ENCODE measurements at regions not wholly inside any gene's neighbourhood (a gene's known extent, or its start where the extent isn't known, plus 50 kb on each side); places are given as distances from the start of the nearest gene placed in this dataset.

DNA sequence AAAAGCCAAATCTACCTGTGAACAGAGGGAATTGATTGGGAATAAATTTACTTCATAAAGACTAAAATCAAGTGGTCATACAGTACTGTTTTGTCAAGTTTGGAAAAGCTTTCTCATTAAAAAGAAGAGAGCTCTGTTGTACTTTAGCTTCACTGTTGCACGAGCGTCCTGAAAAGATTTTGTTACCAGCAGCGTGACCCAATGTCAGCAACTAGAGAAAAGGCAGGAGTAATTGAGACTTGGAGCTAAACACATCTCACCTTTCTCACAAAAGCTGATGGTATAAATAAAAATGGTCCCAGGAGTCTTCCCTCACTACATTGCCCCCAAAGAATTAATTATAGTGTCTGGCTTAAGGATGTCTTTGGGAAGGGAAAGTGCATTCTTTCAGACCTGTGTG is 613.7 kb downstream of the OLFM4 start:
- H3K27me3 ChIP-seq (ENCODE audit: control insufficient read depth, insufficient read depth, low read length): no peaks in the 10 kb centered on the region
- H3K27ac ChIP-seq (ENCODE audit: low read depth, low read length): no peak overlapping the region
- no peak overlapping the region for H3K4me3 ChIP-seq (ENCODE audit: low read depth, low read length)
- H3K9ac ChIP-seq (ENCODE audit: low read length): no peak overlapping the region
- no peaks in the 10 kb centered on the region for H3K9me3 ChIP-seq (ENCODE audit: control insufficient read depth, insufficient read depth, low read depth, low read length)
- H3K4me1 ChIP-seq (ENCODE audit: control insufficient read depth, insufficient read depth, low read length): no peaks in the 10 kb centered on the region
- no peaks in the 10 kb centered on the region for H3K36me3 ChIP-seq (ENCODE audit: control insufficient read depth, insufficient read depth, low read length)

- H3K9ac ChIP-seq (ENCODE audit: low read length): no peak overlapping the region
- no peak overlapping the region for H3K27ac ChIP-seq (ENCODE audit: low read depth, low read length)
Measured at GRCh38 chr13:53648673-53649072, 620.1 kb downstream of the OLFM4 start.

GRCh38 chr13:53672005-53672404 is 643.4 kb downstream of the OLFM4 start:
- H3K4me3 ChIP-seq (ENCODE audit: low read depth, low read length): no peak overlapping the region
- no peaks in the 10 kb centered on the region for H3K27me3 ChIP-seq (ENCODE audit: control insufficient read depth, insufficient read depth, low read length)
- H3K9me3 ChIP-seq (ENCODE audit: control insufficient read depth, insufficient read depth, low read depth, low read length): no peaks in the 10 kb centered on the region
- no peak overlapping the region for H3K27ac ChIP-seq (ENCODE audit: low read depth, low read length)
- H3K9ac ChIP-seq (ENCODE audit: low read length): no peak overlapping the region
- H3K4me1 ChIP-seq (ENCODE audit: control insufficient read depth, insufficient read depth, low read length): no peaks in the 10 kb centered on the region
- no peaks in the 10 kb centered on the region for H3K36me3 ChIP-seq (ENCODE audit: control insufficient read depth, insufficient read depth, low read length)

More at GRCh38 chr13:53648673-53649072, 620.1 kb downstream of the OLFM4 start:
- Histone ChIP-seq H3K4me3 (ENCODE audit: low read depth, low read length) (no peak overlapping the region), H3K36me3 (ENCODE audit: control insufficient read depth, insufficient read depth, low read length) (no peaks in the 10 kb centered on the region), H3K27me3 (ENCODE audit: control insufficient read depth, insufficient read depth, low read length) (no peaks in the 10 kb centered on the region), H3K9me3 (ENCODE audit: control insufficient read depth, insufficient read depth, low read depth, low read length) (no peaks in the 10 kb centered on the region), H3K4me1 (ENCODE audit: control insufficient read depth, insufficient read depth, low read length) (no peaks in the 10 kb centered on the region)

DNA sequence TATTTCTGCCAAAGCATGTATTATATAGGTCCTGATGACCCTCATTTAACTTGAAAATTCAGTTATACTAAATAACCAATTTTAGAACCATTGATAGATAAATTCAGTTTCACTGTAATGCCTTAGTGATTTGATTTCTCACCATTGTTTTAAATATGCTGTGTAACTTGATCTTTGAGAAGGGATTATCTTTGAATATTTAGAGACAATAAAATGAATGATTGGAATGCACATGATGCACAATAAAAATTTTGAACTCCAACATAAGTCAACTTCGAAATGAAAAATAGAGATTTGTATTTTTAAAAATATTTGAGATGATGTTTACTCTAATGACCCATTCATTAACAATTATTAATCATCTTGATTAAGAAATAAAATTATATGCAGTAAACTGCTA is 654.5 kb downstream of the OLFM4 start:
- Histone ChIP-seq H3K36me3 (ENCODE audit: control insufficient read depth, insufficient read depth, low read length) (no peaks in the 10 kb centered on the region), H3K4me1 (ENCODE audit: control insufficient read depth, insufficient read depth, low read length) (no peaks in the 10 kb centered on the region; the same call in 1 of the 2 replicates), H3K27ac (ENCODE audit: low read depth, low read length) (no peak overlapping the region), H3K27me3 (ENCODE audit: control insufficient read depth, insufficient read depth, low read length) (no peaks in the 10 kb centered on the region), H3K9me3 (ENCODE audit: control insufficient read depth, insufficient read depth, low read depth, low read length) (no peaks in the 10 kb centered on the region), H3K9ac (ENCODE audit: low read length) (no peak overlapping the region), H3K4me3 (ENCODE audit: low read depth, low read length) (no peak overlapping the region)

DNA sequence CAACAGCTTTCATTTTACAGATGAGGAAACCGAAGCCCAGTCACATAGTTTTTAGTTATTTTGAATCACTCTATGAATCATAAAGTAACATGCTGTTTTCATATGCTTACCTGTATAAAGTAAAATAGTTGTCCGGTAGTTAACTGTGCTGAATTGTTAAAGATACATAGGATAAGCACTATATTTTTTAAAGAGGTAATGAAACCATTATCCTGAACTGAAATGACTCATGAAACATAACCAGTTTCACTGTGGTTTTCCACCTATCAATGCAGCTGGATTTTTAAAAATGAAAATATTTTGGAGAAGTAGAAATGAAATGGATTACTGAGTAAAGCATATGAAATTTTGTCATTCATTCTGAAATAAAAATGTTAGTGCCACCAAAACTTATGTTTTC is 655.0 kb downstream of the OLFM4 start:
- Histone ChIP-seq H3K4me3 (ENCODE audit: low read depth, low read length) (no peak overlapping the region), H3K9ac (ENCODE audit: low read length) (no peak overlapping the region), H3K36me3 (ENCODE audit: control insufficient read depth, insufficient read depth, low read length) (no peaks in the 10 kb centered on the region), H3K9me3 (ENCODE audit: control insufficient read depth, insufficient read depth, low read depth, low read length) (no peaks in the 10 kb centered on the region), H3K4me1 (ENCODE audit: control insufficient read depth, insufficient read depth, low read length) (no peaks in the 10 kb centered on the region; the same call in 1 of the 2 replicates), H3K27ac (ENCODE audit: low read depth, low read length) (no peak overlapping the region), H3K27me3 (ENCODE audit: control insufficient read depth, insufficient read depth, low read length) (no peaks in the 10 kb centered on the region)

DNA sequence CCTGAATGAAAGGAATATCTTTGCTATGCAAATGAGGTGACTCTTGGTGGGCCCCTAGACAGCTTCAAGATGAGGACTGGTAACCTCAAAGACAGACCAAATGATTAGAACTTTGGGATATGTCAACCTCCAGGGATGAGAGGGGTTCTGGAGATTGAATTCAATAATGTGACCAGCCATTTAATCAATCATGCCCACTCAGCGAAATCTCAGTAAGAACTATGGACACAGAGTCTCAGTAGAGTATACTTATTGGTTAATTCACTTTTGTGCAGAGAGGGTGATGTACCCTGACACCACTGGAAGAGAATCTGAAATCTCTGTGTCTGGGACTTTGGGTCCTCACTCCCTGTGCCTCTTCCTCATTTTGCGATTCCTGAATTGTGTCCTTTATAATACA is 662.8 kb downstream of the OLFM4 start:
- H3K9me3 ChIP-seq (ENCODE audit: control insufficient read depth, insufficient read depth, low read depth, low read length): no peaks in the 10 kb centered on the region
- H3K36me3 ChIP-seq (ENCODE audit: control insufficient read depth, insufficient read depth, low read length): no peaks in the 10 kb centered on the region
- no peaks in the 10 kb centered on the region for H3K27me3 ChIP-seq (ENCODE audit: control insufficient read depth, insufficient read depth, low read length)
- no peak overlapping the region for H3K9ac ChIP-seq (ENCODE audit: low read length)
- no peak overlapping the region for H3K27ac ChIP-seq (ENCODE audit: low read depth, low read length)
- H3K4me3 ChIP-seq (ENCODE audit: low read depth, low read length): no peak overlapping the region
- peaks cover 16% of the 10 kb centered on the region for H3K4me1 ChIP-seq (ENCODE audit: control insufficient read depth, insufficient read depth, low read length)

DNA sequence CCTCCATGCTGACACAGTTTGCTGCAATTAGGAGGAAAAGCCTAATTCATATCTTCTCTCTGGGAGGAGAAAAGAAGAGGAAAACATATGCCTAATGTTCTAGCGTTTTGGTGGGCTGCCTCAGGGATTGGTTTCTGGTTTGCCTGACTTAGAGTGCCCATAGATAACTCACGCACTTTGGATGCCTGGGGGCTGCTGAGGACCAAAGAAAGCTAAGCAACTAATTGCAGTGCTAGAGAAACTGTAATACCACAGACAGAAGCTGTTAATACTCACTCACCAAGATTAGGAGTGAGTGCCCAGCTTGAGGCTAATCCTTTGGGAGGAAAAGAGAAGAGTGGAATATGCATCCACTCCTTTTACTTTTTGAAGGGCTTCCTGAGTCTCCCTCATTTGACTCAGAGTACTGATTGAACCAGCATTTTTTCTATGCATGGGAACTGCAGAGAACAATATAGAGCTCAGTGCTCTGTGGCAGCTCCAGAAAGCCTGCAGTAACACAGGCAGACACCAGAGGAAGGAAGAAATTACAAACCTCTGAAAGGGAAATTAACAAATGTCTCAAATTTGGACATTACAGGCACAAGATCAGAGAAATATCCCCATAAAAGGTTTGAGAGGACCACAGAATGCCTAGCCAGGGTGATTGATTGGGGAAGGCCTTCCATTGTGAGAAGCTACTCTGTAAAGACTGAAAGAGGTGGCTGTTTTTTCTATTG is 666.4 kb downstream of the OLFM4 start:
- no peak overlapping the region for H3K27ac ChIP-seq (ENCODE audit: low read depth, low read length)
- H3K9ac ChIP-seq (ENCODE audit: low read length): no peak overlapping the region
- H3K4me3 ChIP-seq (ENCODE audit: low read depth, low read length): no peak overlapping the region
- peaks cover 9% of the 10 kb centered on the region; the same call in 1 of the 2 replicates for H3K9me3 ChIP-seq (ENCODE audit: control insufficient read depth, insufficient read depth, low read depth, low read length)
- no peaks in the 10 kb centered on the region for H3K27me3 ChIP-seq (ENCODE audit: control insufficient read depth, insufficient read depth, low read length)
- no peaks in the 10 kb centered on the region for H3K36me3 ChIP-seq (ENCODE audit: control insufficient read depth, insufficient read depth, low read length)
- peaks cover 16% of the 10 kb centered on the region for H3K4me1 ChIP-seq (ENCODE audit: control insufficient read depth, insufficient read depth, low read length)

DNA sequence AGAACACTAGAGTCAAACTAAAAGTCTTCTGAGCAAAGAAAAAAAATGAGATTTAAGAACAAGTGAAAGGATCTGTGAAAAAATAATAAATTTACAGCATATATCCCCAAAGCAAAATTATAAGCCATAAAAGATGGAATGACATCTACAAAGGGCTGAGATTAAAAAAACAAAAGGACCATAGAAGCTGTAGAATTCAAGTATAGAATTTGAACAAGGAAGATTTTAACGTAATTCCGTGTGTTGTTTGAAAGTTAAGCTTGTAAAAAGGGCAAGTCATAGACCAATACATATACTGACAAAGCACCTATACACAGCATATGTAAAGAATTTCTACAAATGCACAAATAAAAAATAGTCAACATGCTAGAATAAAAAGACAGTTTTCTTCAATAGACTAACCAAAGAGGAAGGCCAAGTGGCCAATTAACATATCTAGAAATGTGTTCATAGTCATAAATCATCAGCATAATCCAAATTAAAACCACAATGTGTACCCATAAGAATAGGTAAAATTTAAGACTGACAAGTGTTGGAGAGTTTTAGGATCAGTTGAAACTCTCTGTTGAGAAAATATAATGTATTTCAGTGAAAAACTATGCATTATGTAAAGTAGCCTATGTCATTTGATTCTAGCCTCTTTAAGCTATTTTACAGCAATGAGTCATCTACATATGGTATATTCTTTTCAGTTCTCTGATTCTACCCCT is 674.9 kb downstream of the OLFM4 start:
- H3K9ac ChIP-seq (ENCODE audit: low read length): no peak overlapping the region
- peaks cover 4% of the 10 kb centered on the region; the same call in 1 of the 2 replicates for H3K9me3 ChIP-seq (ENCODE audit: control insufficient read depth, insufficient read depth, low read depth, low read length)

GRCh38 chr13:53719281-53719680 is 690.7 kb downstream of the OLFM4 start:
- Histone ChIP-seq H3K27ac (ENCODE audit: low read depth, low read length) (no peak overlapping the region), H3K4me1 (ENCODE audit: control insufficient read depth, insufficient read depth, low read length) (no peaks in the 10 kb centered on the region), H3K4me3 (ENCODE audit: low read depth, low read length) (no peak overlapping the region), H3K9ac (ENCODE audit: low read length) (no peak overlapping the region), H3K27me3 (ENCODE audit: control insufficient read depth, insufficient read depth, low read length) (no peaks in the 10 kb centered on the region), H3K9me3 (ENCODE audit: control insufficient read depth, insufficient read depth, low read depth, low read length) (peaks cover 14% of the 10 kb centered on the region), H3K36me3 (ENCODE audit: control insufficient read depth, insufficient read depth, low read length) (no peaks in the 10 kb centered on the region)

More for the DNA sequence above, 674.9 kb downstream of the OLFM4 start:
- H3K4me1 ChIP-seq (ENCODE audit: control insufficient read depth, insufficient read depth, low read length): no peaks in the 10 kb centered on the region
- H3K27ac ChIP-seq (ENCODE audit: low read depth, low read length): no peak overlapping the region
- H3K36me3 ChIP-seq (ENCODE audit: control insufficient read depth, insufficient read depth, low read length): no peaks in the 10 kb centered on the region
- H3K27me3 ChIP-seq (ENCODE audit: control insufficient read depth, insufficient read depth, low read length): no peaks in the 10 kb centered on the region
- no peak overlapping the region for H3K4me3 ChIP-seq (ENCODE audit: low read depth, low read length)

DNA sequence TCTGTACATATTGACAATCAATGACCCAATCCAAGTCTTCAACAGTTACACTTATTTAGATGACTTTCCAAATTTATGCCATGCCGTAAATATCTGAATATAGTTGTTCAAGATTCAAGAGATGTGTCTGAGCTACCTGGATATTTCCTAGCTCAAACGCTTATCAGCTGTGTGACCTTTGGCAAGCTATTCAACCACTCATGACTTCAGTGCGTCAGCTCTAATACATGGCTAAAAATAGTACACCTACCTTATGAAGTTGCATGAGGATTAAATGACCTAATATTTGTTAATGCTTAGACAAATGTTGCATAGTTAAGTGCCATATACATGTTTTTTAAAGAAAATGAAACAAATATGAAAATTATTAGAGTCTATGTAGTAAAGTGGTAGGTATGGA is 704.1 kb downstream of the OLFM4 start:
- H3K36me3 ChIP-seq (ENCODE audit: control insufficient read depth, insufficient read depth, low read length): no peaks in the 10 kb centered on the region

GRCh38 chr13:53743906-53744305 is 715.3 kb downstream of the OLFM4 start:
- H3K9ac ChIP-seq (ENCODE audit: low read length): no peak overlapping the region
- no peaks in the 10 kb centered on the region for H3K9me3 ChIP-seq (ENCODE audit: control insufficient read depth, insufficient read depth, low read depth, low read length)
- 0 out of 2 replicates have a peak, but pooled peaks cover 3% of the 10 kb centered on the region for H3K4me1 ChIP-seq (ENCODE audit: control insufficient read depth, insufficient read depth, low read length)
- H3K27me3 ChIP-seq (ENCODE audit: control insufficient read depth, insufficient read depth, low read length): no peaks in the 10 kb centered on the region
- H3K27ac ChIP-seq (ENCODE audit: low read depth, low read length): no peak overlapping the region
- no peaks in the 10 kb centered on the region for H3K36me3 ChIP-seq (ENCODE audit: control insufficient read depth, insufficient read depth, low read length)
- no peak overlapping the region for H3K4me3 ChIP-seq (ENCODE audit: low read depth, low read length)

More for the DNA sequence above, 704.1 kb downstream of the OLFM4 start:
- Histone ChIP-seq H3K27me3 (ENCODE audit: control insufficient read depth, insufficient read depth, low read length) (no peaks in the 10 kb centered on the region), H3K9me3 (ENCODE audit: control insufficient read depth, insufficient read depth, low read depth, low read length) (no peaks in the 10 kb centered on the region), H3K9ac (ENCODE audit: low read length) (no peak overlapping the region), H3K27ac (ENCODE audit: low read depth, low read length) (no peak overlapping the region), H3K4me1 (ENCODE audit: control insufficient read depth, insufficient read depth, low read length) (no peaks in the 10 kb centered on the region), H3K4me3 (ENCODE audit: low read depth, low read length) (no peak overlapping the region)

All from HUES6 (cell line).